ENCODE measurements at regions not wholly inside any gene's neighbourhood (a gene's known extent, or its start where the extent isn't known, plus 50 kb on each side); places are given as distances from the start of the nearest gene placed in this dataset.

- TF ChIP-seq POLR2A (IDR thresholded peaks at IDR 0.05; ENCODE audit: low read length) (no peak), GATA1 (IDR thresholded peaks at IDR 0.05; ENCODE audit: low read depth, low read length) (no peak)
These were observed 577.9 kb downstream of the PPARGC1A start for GRCh38 chr4:23311983-23312382.

Data from erythroblast (primary cell).